IPS-18a (cell line): ENCODE measurements at regions not wholly inside any gene's neighbourhood (a gene's known extent, or its start where the extent isn't known, plus 50 kb on each side); places are given as distances from the start of the nearest gene placed in this dataset.

ENCODE experiments used
- H3K27ac ChIP-seq: one replicate; pipeline ENCODE4 v1.5.1; 2013; ENCODE audit warnings: low read length
- H3K27me3 ChIP-seq: one replicate; pipeline ENCODE4 v1.6.1; 2013; ENCODE audit warnings: mild to moderate bottlenecking, low read length; ENCODE audit not compliant: control insufficient read depth, insufficient read depth
- H3K36me3 ChIP-seq: one replicate; pipeline ENCODE4 v1.6.1; 2013; ENCODE audit warnings: low read depth, low read length; ENCODE audit not compliant: control insufficient read depth
- H3K4me1 ChIP-seq: one replicate; pipeline ENCODE4 v1.6.1; 2013; ENCODE audit warnings: low read depth, low read length; ENCODE audit not compliant: control insufficient read depth
- H3K4me3 ChIP-seq: one replicate; pipeline ENCODE4 v1.5.1; 2013; ENCODE audit warnings: low read length
- H3K9ac ChIP-seq: one replicate; pipeline ENCODE4 v1.6.1; 2013; ENCODE audit warnings: mild to moderate bottlenecking, low read length, moderate library complexity
- H3K9me3 ChIP-seq: one replicate; pipeline ENCODE4 v1.6.1; 2013; ENCODE audit warnings: low read depth, low read length; ENCODE audit not compliant: control insufficient read depth

- H3K9ac ChIP-seq: no peak overlapping the region
- no peaks in the 10 kb centered on the region for H3K9me3 ChIP-seq
- no peaks in the 10 kb centered on the region for H3K36me3 ChIP-seq
- H3K27ac ChIP-seq: no peak overlapping the region
- no peaks in the 10 kb centered on the region for H3K27me3 ChIP-seq
- H3K4me1 ChIP-seq: no peaks in the 10 kb centered on the region
- H3K4me3 ChIP-seq: no peak overlapping the region
Observed at GRCh38 chr3:83765956-83766355, 1192.8 kb upstream of the CADM2 start.

GRCh38 chr3:83769791-83770663 is 1188.8 kb upstream of the CADM2 start:
- Histone ChIP-seq H3K9me3 (no peaks in the 10 kb centered on the region), H3K9ac (no peak overlapping the region), H3K4me1 (no peaks in the 10 kb centered on the region), H3K27me3 (no peaks in the 10 kb centered on the region), H3K36me3 (no peaks in the 10 kb centered on the region), H3K27ac (no peak overlapping the region), H3K4me3 (no peak overlapping the region)

GRCh38 chr3:83770664-83771402 is 1188.0 kb upstream of the CADM2 start:
- Histone ChIP-seq H3K9ac (no peak overlapping the region), H3K4me3 (no peak overlapping the region), H3K27me3 (no peaks in the 10 kb centered on the region), H3K9me3 (no peaks in the 10 kb centered on the region), H3K4me1 (no peaks in the 10 kb centered on the region), H3K27ac (no peak overlapping the region), H3K36me3 (no peaks in the 10 kb centered on the region)

GRCh38 chr3:83802801-83803200 is 1156.0 kb upstream of the CADM2 start:
- Histone ChIP-seq H3K4me3 (no peak overlapping the region), H3K9ac (no peak overlapping the region), H3K9me3 (no peaks in the 10 kb centered on the region), H3K27me3 (no peaks in the 10 kb centered on the region), H3K36me3 (no peaks in the 10 kb centered on the region), H3K27ac (no peak overlapping the region), H3K4me1 (no peaks in the 10 kb centered on the region)

GRCh38 chr3:83807511-83807910 is 1151.3 kb upstream of the CADM2 start:
- H3K9me3 ChIP-seq: peaks cover 3% of the 10 kb centered on the region
- H3K4me1 ChIP-seq: no peaks in the 10 kb centered on the region
- no peak overlapping the region for H3K4me3 ChIP-seq
- H3K36me3 ChIP-seq: no peaks in the 10 kb centered on the region
- no peaks in the 10 kb centered on the region for H3K27me3 ChIP-seq
- H3K9ac ChIP-seq: no peak overlapping the region
- H3K27ac ChIP-seq: no peak overlapping the region

GRCh38 chr3:83813176-83813575 is 1145.6 kb upstream of the CADM2 start:
- Histone ChIP-seq H3K9me3 (peaks cover 3% of the 10 kb centered on the region), H3K4me1 (no peaks in the 10 kb centered on the region), H3K27me3 (no peaks in the 10 kb centered on the region), H3K9ac (no peak overlapping the region), H3K4me3 (no peak overlapping the region), H3K27ac (no peak overlapping the region), H3K36me3 (no peaks in the 10 kb centered on the region)

- Histone ChIP-seq H3K4me1 (no peaks in the 10 kb centered on the region), H3K9ac (no peak overlapping the region), H3K4me3 (no peak overlapping the region), H3K27ac (no peak overlapping the region), H3K36me3 (no peaks in the 10 kb centered on the region), H3K27me3 (no peaks in the 10 kb centered on the region), H3K9me3 (no peaks in the 10 kb centered on the region)
Observed at GRCh38 chr3:83816653-83817052, 1142.1 kb upstream of the CADM2 start.

- Histone ChIP-seq H3K27ac (no peak overlapping the region), H3K4me1 (no peaks in the 10 kb centered on the region), H3K4me3 (no peak overlapping the region), H3K36me3 (no peaks in the 10 kb centered on the region), H3K9ac (no peak overlapping the region), H3K27me3 (no peaks in the 10 kb centered on the region), H3K9me3 (no peaks in the 10 kb centered on the region)
Observed at GRCh38 chr3:83821506-83821905, 1137.3 kb upstream of the CADM2 start.

GRCh38 chr3:83823095-83823494 is 1135.7 kb upstream of the CADM2 start:
- H3K4me1 ChIP-seq: no peaks in the 10 kb centered on the region
- H3K27me3 ChIP-seq: no peaks in the 10 kb centered on the region
- H3K27ac ChIP-seq: no peak overlapping the region
- H3K4me3 ChIP-seq: no peak overlapping the region
- no peak overlapping the region for H3K9ac ChIP-seq
- H3K9me3 ChIP-seq: no peaks in the 10 kb centered on the region
- H3K36me3 ChIP-seq: no peaks in the 10 kb centered on the region

GRCh38 chr3:83835040-83835439 is 1123.7 kb upstream of the CADM2 start:
- no peaks in the 10 kb centered on the region for H3K4me1 ChIP-seq

GRCh38 chr3:83842511-83842910 is 1116.3 kb upstream of the CADM2 start:
- no peaks in the 10 kb centered on the region for H3K27me3 ChIP-seq
- no peaks in the 10 kb centered on the region for H3K4me1 ChIP-seq
- no peak overlapping the region for H3K9ac ChIP-seq
- no peak overlapping the region for H3K4me3 ChIP-seq
- peaks cover 4% of the 10 kb centered on the region for H3K9me3 ChIP-seq
- no peak overlapping the region for H3K27ac ChIP-seq
- H3K36me3 ChIP-seq: no peaks in the 10 kb centered on the region

More at GRCh38 chr3:83835040-83835439, 1123.7 kb upstream of the CADM2 start:
- H3K27me3 ChIP-seq: no peaks in the 10 kb centered on the region
- H3K4me3 ChIP-seq: no peak overlapping the region
- H3K9ac ChIP-seq: no peak overlapping the region
- no peaks in the 10 kb centered on the region for H3K36me3 ChIP-seq
- H3K27ac ChIP-seq: no peak overlapping the region
- H3K9me3 ChIP-seq: peaks cover 4% of the 10 kb centered on the region
